Stimulated activated CD4-positive, alpha-beta T cell treated with anti-CD3 and anti-CD28 coated beads, TNF-alpha, amount 100 ng/mL, for 4 hours (primary cell): ENCODE measurements at regions not wholly inside any gene's neighbourhood (a gene's known extent, or its start where the extent isn't known, plus 50 kb on each side); places are given as distances from the start of the nearest gene placed in this dataset.
"Not testable (repeated sequence)": the region's sequence is repeated elsewhere in the genome, so short reads cannot be mapped to it uniquely, and the experiment has no call there.

Source experiments
- DNase-seq, 3 experiments: peaks; one replicate each; pipeline ENCODE4 v3.0.0-alpha.2; 2020; ENCODE audit warnings: low read depth in 3 of 3

- no peak for DNase-seq
Observed at GRCh38 chr5:71905834-71906711, 187.0 kb downstream of the CARTPT start.

- DNase-seq = no peak
Observed at GRCh38 chr5:71907001-71907588, 188.0 kb downstream of the CARTPT start.

- no peak for DNase-seq
Observed at GRCh38 chr5:71907608-71908145, 188.6 kb downstream of the CARTPT start.

- no peak for DNase-seq
Observed at GRCh38 chr5:71910741-71911140, 191.7 kb downstream of the CARTPT start.

GRCh38 chr5:71912021-71912420, 192.9 kb downstream of the CARTPT start:
- no peak for DNase-seq

- DNase-seq = no peak
Observed at GRCh38 chr5:71914281-71914680, 193.0 kb upstream of the MAP1B start.

GRCh38 chr5:71922584-71923106, 184.6 kb upstream of the MAP1B start:
- no peak for DNase-seq

- DNase-seq = no peak
Observed at GRCh38 chr5:71923755-71924154, 183.5 kb upstream of the MAP1B start.

- no peak for DNase-seq
Observed at GRCh38 chr5:71924325-71924724, 182.9 kb upstream of the MAP1B start.

GRCh38 chr5:71924980-71925379, 182.3 kb upstream of the MAP1B start:
- no peak for DNase-seq

- DNase-seq = no peak
Observed at GRCh38 chr5:71925608-71926091, 181.6 kb upstream of the MAP1B start.

- no peak for DNase-seq
Observed at GRCh38 chr5:71929003-71929402, 178.3 kb upstream of the MAP1B start.

- DNase-seq = not testable (repeated sequence)
Observed at GRCh38 chr5:71930554-71930953, 176.7 kb upstream of the MAP1B start.

GRCh38 chr5:71932131-71932654, 175.1 kb upstream of the MAP1B start:
- no peak for DNase-seq

GRCh38 chr5:71932655-71933338, 174.5 kb upstream of the MAP1B start:
- DNase-seq = no peak

GRCh38 chr5:71934322-71934721, 173.0 kb upstream of the MAP1B start:
- no peak for DNase-seq

GRCh38 chr5:71937921-71938698, 169.2 kb upstream of the MAP1B start:
- no peak for DNase-seq

GRCh38 chr5:71938895-71939294, 168.4 kb upstream of the MAP1B start:
- DNase-seq = no peak

- no peak for DNase-seq
Observed at GRCh38 chr5:71939452-71940230, 167.6 kb upstream of the MAP1B start.

GRCh38 chr5:71943874-71944273, 163.4 kb upstream of the MAP1B start:
- no peak for DNase-seq
